GM23248 (cell line): ENCODE measurements at regions not wholly inside any gene's neighbourhood (a gene's known extent, or its start where the extent isn't known, plus 50 kb on each side); places are given as distances from the start of the nearest gene placed in this dataset.
A peak's percentile ranks its signal among the peaks of the same experiment; 100 is the strongest.

Source experiments
- DNase-seq: peaks from one replicate; pipeline ENCODE4 v3.0.0-alpha.2; 2015
- H2AFZ ChIP-seq: fragments of 200-600 bp; sonication (generic); 2 replicates; pipeline ENCODE4 v1.6.1; 2016; ENCODE audit warnings: antibody characterized with exemption
- H3F3A ChIP-seq: fragments of 200-600 bp; sonication (generic); 2 replicates; pipeline ENCODE4 v1.6.1; 2016; ENCODE audit warnings: mild to moderate bottlenecking, antibody characterized with exemption, mixed run types; ENCODE audit not compliant: insufficient read depth
- H3K27ac ChIP-seq: fragments of 200-600 bp; sonication (generic); 2 replicates; pipeline ENCODE4 v1.5.1; 2016; ENCODE audit warnings: mild to moderate bottlenecking
- H3K27me3 ChIP-seq: fragments of 200-600 bp; sonication (generic); replicated peaks from 2 replicates; pipeline ENCODE4 v1.6.1; 2016; ENCODE audit warnings: mild to moderate bottlenecking; ENCODE audit not compliant: insufficient read depth
- H3K36me3 ChIP-seq: fragments of 200-600 bp; sonication (generic); 2 replicates; pipeline ENCODE4 v1.6.1; 2016; ENCODE audit warnings: low read depth, mild to moderate bottlenecking
- H3K4me1 ChIP-seq: fragments of 200-600 bp; sonication (generic); 2 replicates; pipeline ENCODE4 v1.6.1; 2016; ENCODE audit warnings: mild to moderate bottlenecking; ENCODE audit not compliant: insufficient read depth
- H3K4me2 ChIP-seq: fragments of 200-600 bp; sonication (generic); one replicate; pipeline ENCODE4 v1.6.1; 2016; ENCODE audit warnings: mild to moderate bottlenecking; ENCODE audit not compliant: unreplicated experiment
- H3K4me3 ChIP-seq: fragments of 200-600 bp; sonication (generic); 2 replicates; pipeline ENCODE4 v1.5.1; 2016; ENCODE audit warnings: mild to moderate bottlenecking
- H3K79me2 ChIP-seq: fragments of 200-600 bp; sonication (generic); 2 replicates; pipeline ENCODE4 v1.6.1; 2016; ENCODE audit warnings: mild to moderate bottlenecking; ENCODE audit not compliant: insufficient read depth
- H3K9ac ChIP-seq: fragments of 200-600 bp; sonication (generic); 2 replicates; pipeline ENCODE4 v1.6.1; 2016; ENCODE audit warnings: mild to moderate bottlenecking
- H3K9me2 ChIP-seq: fragments of 200-600 bp; sonication (generic); 2 replicates; pipeline ENCODE4 v1.6.1; 2016; ENCODE audit warnings: mixed run types, mild to moderate bottlenecking, moderate library complexity; ENCODE audit not compliant: insufficient read depth
- H3K9me3 ChIP-seq: fragments of 200-600 bp; sonication (generic); one replicate; pipeline ENCODE4 v1.6.1; 2017; ENCODE audit warnings: low read depth
- H4K20me1 ChIP-seq: fragments of 200-600 bp; sonication (generic); 2 replicates; pipeline ENCODE4 v1.6.0; 2016; ENCODE audit not compliant: insufficient read depth
- EZH2 ChIP-seq: fragments of 200-600 bp; sonication (generic); IDR thresholded peaks from 2 replicates; pipeline ENCODE4 v1.6.1; 2018; ENCODE audit warnings: antibody characterized with exemption, mild to moderate bottlenecking; ENCODE audit not compliant: insufficient read depth, poor library complexity, severe bottlenecking
- EZH2phosphoT487 ChIP-seq: fragments of 200-600 bp; sonication (generic); IDR thresholded peaks from 2 replicates; pipeline ENCODE4 v1.6.1; 2018; ENCODE audit warnings: antibody characterized with exemption, moderate library complexity, mild to moderate bottlenecking, low read depth; ENCODE audit not compliant: insufficient read depth
- WGBS, 2 experiments: methylation state at CpG; one replicate each; pipeline ENCODE4 v1.1.6; 2015 to 2017; ENCODE audit warnings: low lambda C conversion rate in 2 of 2, low coverage in 1 of 2; ENCODE audit errors: missing lambda C conversion rate in 2 of 2; 5-methylcytosine and 5-hydroxymethylcytosine counted together
- in situ Hi-C: fragments of 300-500 bp; cut with MboI; formaldehyde crosslinking; loops from 2 replicates; pipeline ENCODE4 v1.15.0; 2020

DNA sequence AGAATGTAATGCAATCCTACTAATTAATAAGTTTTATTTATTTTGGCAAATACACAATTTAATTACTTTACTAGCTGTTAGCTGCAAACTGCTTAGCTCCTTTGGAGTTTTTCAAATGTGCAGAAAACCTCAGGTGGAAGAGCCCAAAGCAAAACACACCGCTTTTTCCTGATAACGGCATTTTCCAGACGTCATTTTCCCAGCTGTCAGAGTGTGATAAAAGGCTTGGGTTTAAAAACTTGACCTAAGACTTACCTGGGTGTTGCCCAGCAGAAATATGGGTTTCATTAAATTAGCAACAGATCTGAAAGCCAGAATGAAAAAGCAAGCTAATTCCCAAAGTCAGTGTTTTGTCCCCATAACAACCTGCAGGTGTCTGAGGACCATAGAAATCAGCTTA is 204.0 kb upstream of the HMCN1 start:
- no peak for TF ChIP-seq EZH2
- no peak for TF ChIP-seq EZH2phosphoT487
- Histone ChIP-seq H3K9me2 (no peaks in the 10 kb centered on the region), H3K27me3 (no peaks in the 10 kb centered on the region), H2AFZ (no peak overlapping the region), H3K79me2 (no peaks in the 10 kb centered on the region), H3K9me3 (no peaks in the 10 kb centered on the region), H3K4me2 (no peak overlapping the region), H3K4me3 (no peak overlapping the region), H3K36me3 (no peaks in the 10 kb centered on the region), H3F3A (no peaks in the 10 kb centered on the region), H3K9ac (no peak overlapping the region), H3K4me1 (no peaks in the 10 kb centered on the region), H4K20me1 (no peaks in the 10 kb centered on the region), H3K27ac (no peak overlapping the region)
- in situ Hi-C loops, result no loop called here
- 94 to 98% methylated on average over 3 of the region's 3 CpGs for WGBS, 2 experiments
- DNase-seq, result no peak

- H3K36me3 ChIP-seq, result no peaks in the 10 kb centered on the region
- H2AFZ ChIP-seq, result no peak overlapping the region
- no peaks in the 10 kb centered on the region for H3K9me2 ChIP-seq
- H4K20me1 ChIP-seq, result no peaks in the 10 kb centered on the region
- no peaks in the 10 kb centered on the region for H3K79me2 ChIP-seq
- no peak for DNase-seq
- H3K4me3 ChIP-seq, result no peak overlapping the region
- H3K9ac ChIP-seq, result no peak overlapping the region
- in situ Hi-C loops, result no loop called here
- 70 to 80% methylated on average over 3 of the region's 3 CpGs for WGBS, 2 experiments
- TF ChIP-seq EZH2phosphoT487, result no peak
- no peak for TF ChIP-seq EZH2
- H3K27me3 ChIP-seq, result no peaks in the 10 kb centered on the region
- no peak overlapping the region for H3K27ac ChIP-seq
- no peaks in the 10 kb centered on the region for H3F3A ChIP-seq
- no peaks in the 10 kb centered on the region for H3K9me3 ChIP-seq
- H3K4me1 ChIP-seq, result no peaks in the 10 kb centered on the region
- no peak overlapping the region for H3K4me2 ChIP-seq
These were observed 204.5 kb upstream of the HMCN1 start for GRCh38 chr1:185529673-185530072.

DNA sequence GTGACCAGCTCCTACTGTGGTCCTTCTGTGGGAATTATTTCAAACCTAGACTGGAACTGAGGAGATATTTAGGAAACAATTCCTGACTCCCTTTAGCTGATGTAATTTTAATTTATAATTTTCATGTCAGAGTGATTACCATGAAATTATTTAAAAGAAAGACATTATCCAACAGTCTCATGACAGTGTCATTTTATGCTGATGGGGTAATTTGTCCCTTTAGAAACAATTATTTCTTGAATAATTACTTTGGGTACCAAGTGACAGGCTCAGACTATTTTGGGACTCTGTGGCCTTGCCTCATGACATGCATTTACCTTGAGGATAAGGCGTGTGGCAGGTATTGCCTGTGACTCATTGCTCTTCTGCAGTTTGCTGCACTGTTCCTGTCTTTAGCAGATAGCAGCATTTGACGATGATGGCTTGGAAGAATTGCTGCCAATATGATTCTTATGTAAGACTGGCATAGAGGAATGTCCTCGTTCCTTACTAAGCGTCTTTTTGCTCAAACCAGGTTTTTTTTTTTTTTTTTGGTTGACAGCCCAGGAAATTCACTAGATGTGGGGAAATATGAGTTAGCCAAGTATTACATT is 206.0 kb upstream of the HMCN1 start:
- Histone ChIP-seq H2AFZ (no peak overlapping the region), H3K79me2 (no peaks in the 10 kb centered on the region), H3K27ac (no peak overlapping the region), H3K9me3 (no peaks in the 10 kb centered on the region), H3F3A (no peaks in the 10 kb centered on the region), H4K20me1 (no peaks in the 10 kb centered on the region), H3K36me3 (no peaks in the 10 kb centered on the region), H3K9me2 (no peaks in the 10 kb centered on the region), H3K4me1 (no peaks in the 10 kb centered on the region), H3K27me3 (no peaks in the 10 kb centered on the region), H3K4me2 (no peak overlapping the region), H3K4me3 (no peak overlapping the region), H3K9ac (no peak overlapping the region)
- in situ Hi-C loops, result no loop called here
- 24 to 40% methylated on average over 4 of the region's 4 CpGs for WGBS, 2 experiments
- DNase-seq, result peak; percentile 13
- TF ChIP-seq EZH2, result no peak
- no peak for TF ChIP-seq EZH2phosphoT487

- no peak overlapping the region for H3K4me2 ChIP-seq
- no peaks in the 10 kb centered on the region for H3K9me2 ChIP-seq
- H3K9ac ChIP-seq, result no peak overlapping the region
- H3K36me3 ChIP-seq, result no peaks in the 10 kb centered on the region
- no peaks in the 10 kb centered on the region for H4K20me1 ChIP-seq
- H3K4me3 ChIP-seq, result no peak overlapping the region
- H3K27me3 ChIP-seq, result no peaks in the 10 kb centered on the region
- 82 to 88% methylated on average over 1 of the region's 1 CpG for WGBS, 2 experiments
- H3K27ac ChIP-seq, result no peak overlapping the region
- no peak for TF ChIP-seq EZH2phosphoT487
- no peak for TF ChIP-seq EZH2
- H2AFZ ChIP-seq, result no peak overlapping the region
- no peaks in the 10 kb centered on the region for H3K4me1 ChIP-seq
- in situ Hi-C loops, result no loop called here
- no peak for DNase-seq
- no peaks in the 10 kb centered on the region for H3K9me3 ChIP-seq
- H3K79me2 ChIP-seq, result no peaks in the 10 kb centered on the region
- no peaks in the 10 kb centered on the region for H3F3A ChIP-seq
These were observed 207.6 kb upstream of the HMCN1 start for GRCh38 chr1:185526344-185527307.
